ENCODE measurements at regions not wholly inside any gene's neighbourhood (a gene's known extent, or its start where the extent isn't known, plus 50 kb on each side); places are given as distances from the start of the nearest gene placed in this dataset.

- no peak for TF ChIP-seq ZNF114 (CRISPR knock-in tag; IDR thresholded peaks at IDR 0.05)
- TF ChIP-seq CTCF (conservative IDR thresholded peaks at IDR 0.05; ENCODE audit: low read depth in 2 of 2), result no peak
These were observed 64.2 kb upstream of the VWDE start (continued) for GRCh38 chr7:12467837-12468236.

- H3K9me2 ChIP-seq (ENCODE audit: insufficient read depth), result no peaks in the 10 kb centered on the region
- no peaks in the 10 kb centered on the region for H3F3A ChIP-seq (replicated peaks; ENCODE audit: low read depth)
- ATAC-seq (no peak), DNase-seq (ENCODE audit: low spot score) (no peak)
- Mint-ChIP-seq H3K27ac (no peak overlapping the region), H3K4me3 (no peak overlapping the region), H3K27me3 (ENCODE audit: insufficient read depth, low read depth, poor library complexity) (peaks cover 3% of the 10 kb centered on the region), H3K36me3 (ENCODE audit: low read depth) (no peaks in the 10 kb centered on the region), H3K9me3 (no peaks in the 10 kb centered on the region), H3K4me1 (no peaks in the 10 kb centered on the region)
- H3K79me2 ChIP-seq (replicated peaks; ENCODE audit: insufficient read depth), result no peaks in the 10 kb centered on the region
- H3K27me3 ChIP-seq (ENCODE audit: insufficient read depth), result no peaks in the 10 kb centered on the region
- no peak overlapping the region for H3K4me2 ChIP-seq
- no peak overlapping the region for H3K4me3 ChIP-seq
- no peaks in the 10 kb centered on the region for H4K20me1 ChIP-seq (replicated peaks; ENCODE audit: insufficient read depth)
- no peak overlapping the region for H3K27ac ChIP-seq (ENCODE audit: low read depth)
- H3K4me1 ChIP-seq (ENCODE audit: insufficient read depth), result no peaks in the 10 kb centered on the region
- H3K36me3 ChIP-seq (ENCODE audit: insufficient read depth), result no peaks in the 10 kb centered on the region
- no peak overlapping the region; the same call in 1 of the 2 replicates for H2AFZ ChIP-seq
- TF ChIP-seq REST (IDR thresholded peaks at IDR 0.05; ENCODE audit: unreplicated experiment) (no peak), POLR2AphosphoS5 (IDR thresholded peaks at IDR 0.05; ENCODE audit: low read depth) (no peak), ZNF331 (CRISPR knock-in tag; IDR thresholded peaks at IDR 0.05; ENCODE audit: low read depth) (no peak), CREB1 (CRISPR knock-in tag; IDR thresholded peaks at IDR 0.05; ENCODE audit: low read depth) (no peak), CTCF (conservative IDR thresholded peaks at IDR 0.05; ENCODE audit: low read depth in 2 of 2) (no peak), NANOG (IDR thresholded peaks at IDR 0.05; ENCODE audit: borderline replicate concordance) (no peak), JUNB (IDR thresholded peaks at IDR 0.05; ENCODE audit: unreplicated experiment) (no peak), EZH2 (IDR thresholded peaks at IDR 0.05; ENCODE audit: low read depth, unreplicated experiment) (no peak), EZH2phosphoT487 (IDR thresholded peaks at IDR 0.05; ENCODE audit: unreplicated experiment) (no peak), ETS1 (IDR thresholded peaks at IDR 0.05) (no peak), STAT1 (IDR thresholded peaks at IDR 0.05; ENCODE audit: unreplicated experiment) (no peak)
These were observed 65.9 kb upstream of the VWDE start for GRCh38 chr7:12469568-12469967.
